Mammary epithelial cell (primary cell): ENCODE measurements at regions not wholly inside any gene's neighbourhood (a gene's known extent, or its start where the extent isn't known, plus 50 kb on each side); places are given as distances from the start of the nearest gene placed in this dataset.

Experiments used
- CTCF ChIP-seq, 2 donors: IDR thresholded peaks in 1 of 2; conservative IDR thresholded peaks in 1 of 2; 2 replicates each; pipeline ENCODE4 v1.5.1; 2011 to 2012; ENCODE audit warnings: inconsistent platforms in 2 of 2, low read length in 2 of 2, mild to moderate bottlenecking in 2 of 2, control low read depth in 1 of 2, low read depth in 1 of 2; ENCODE audit not compliant: insufficient read depth in 1 of 2; ENCODE audit errors: extremely low read depth in 1 of 2
- EZH2 ChIP-seq: IDR thresholded peaks from 2 replicates; pipeline ENCODE4 v1.6.1; 2012; ENCODE audit warnings: low read length, inconsistent platforms, borderline replicate concordance

- TF ChIP-seq EZH2 (no peak), CTCF (conservative IDR thresholded peaks at IDR 0.05 in 1 of 2, IDR thresholded peaks at IDR 0.05 in 1 of 2; ENCODE audit: extremely low read depth in 1 of 2, insufficient read depth in 1 of 2, low read depth in 1 of 2, low read length in 2 of 2) (no peak)
These were observed 305.1 kb upstream of the PPP1R2C start for GRCh38 chrX:43083016-43083415.
